ENCODE measurements at regions not wholly inside any gene's neighbourhood (a gene's known extent, or its start where the extent isn't known, plus 50 kb on each side); places are given as distances from the start of the nearest gene placed in this dataset.

DNA sequence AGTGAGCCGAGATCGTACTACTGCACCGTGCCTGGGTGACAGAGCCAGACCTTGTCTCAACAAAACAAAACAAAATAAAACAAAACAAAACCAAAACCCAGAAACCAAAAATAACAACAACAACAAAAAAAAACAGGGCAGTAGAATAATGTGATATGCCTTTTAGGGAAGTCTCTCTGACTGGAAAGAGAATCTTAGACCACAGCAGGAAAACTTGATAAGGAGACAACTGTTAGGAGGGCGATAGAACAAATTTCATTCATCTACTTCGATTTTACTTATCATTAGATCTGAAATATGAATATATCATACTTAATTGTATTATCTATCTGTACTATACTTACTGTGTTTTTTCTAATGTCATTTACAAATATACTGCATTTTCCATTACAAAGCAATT is 109.0 kb upstream of the CNTNAP5 start:
- no peak for DNase-seq
- Histone ChIP-seq H3K4me1 (no peaks in the 10 kb centered on the region), H3K27me3 (no peaks in the 10 kb centered on the region), H3K36me3 (no peaks in the 10 kb centered on the region), H3K9me3 (no peaks in the 10 kb centered on the region), H3K4me3 (ENCODE audit: low read depth, low read length) (no peak overlapping the region)
- TF ChIP-seq, protein P1, sequence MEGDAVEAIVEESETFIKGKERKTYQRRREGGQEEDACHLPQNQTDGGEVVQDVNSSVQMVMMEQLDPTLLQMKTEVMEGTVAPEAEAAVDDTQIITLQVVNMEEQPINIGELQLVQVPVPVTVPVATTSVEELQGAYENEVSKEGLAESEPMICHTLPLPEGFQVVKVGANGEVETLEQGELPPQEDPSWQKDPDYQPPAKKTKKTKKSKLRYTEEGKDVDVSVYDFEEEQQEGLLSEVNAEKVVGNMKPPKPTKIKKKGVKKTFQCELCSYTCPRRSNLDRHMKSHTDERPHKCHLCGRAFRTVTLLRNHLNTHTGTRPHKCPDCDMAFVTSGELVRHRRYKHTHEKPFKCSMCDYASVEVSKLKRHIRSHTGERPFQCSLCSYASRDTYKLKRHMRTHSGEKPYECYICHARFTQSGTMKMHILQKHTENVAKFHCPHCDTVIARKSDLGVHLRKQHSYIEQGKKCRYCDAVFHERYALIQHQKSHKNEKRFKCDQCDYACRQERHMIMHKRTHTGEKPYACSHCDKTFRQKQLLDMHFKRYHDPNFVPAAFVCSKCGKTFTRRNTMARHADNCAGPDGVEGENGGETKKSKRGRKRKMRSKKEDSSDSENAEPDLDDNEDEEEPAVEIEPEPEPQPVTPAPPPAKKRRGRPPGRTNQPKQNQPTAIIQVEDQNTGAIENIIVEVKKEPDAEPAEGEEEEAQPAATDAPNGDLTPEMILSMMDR (IDR thresholded peaks at IDR 0.05; ENCODE audit: low read depth, low read length) = no peak

GRCh38 chr2:123916531-123916930 is 108.6 kb upstream of the CNTNAP5 start:
- no peaks in the 10 kb centered on the region for H3K36me3 ChIP-seq
- H3K4me3 ChIP-seq (ENCODE audit: low read depth, low read length) = no peak overlapping the region
- DNase-seq = no peak
- H3K4me1 ChIP-seq = no peaks in the 10 kb centered on the region
- TF ChIP-seq, protein P1 (IDR thresholded peaks at IDR 0.05; ENCODE audit: low read depth, low read length) = no peak
- H3K9me3 ChIP-seq = no peaks in the 10 kb centered on the region
- no peaks in the 10 kb centered on the region for H3K27me3 ChIP-seq

GRCh38 chr2:123917241-123917640 is 107.8 kb upstream of the CNTNAP5 start:
- Histone ChIP-seq H3K36me3 (no peaks in the 10 kb centered on the region), H3K4me3 (ENCODE audit: low read depth, low read length) (no peak overlapping the region), H3K9me3 (no peaks in the 10 kb centered on the region), H3K27me3 (no peaks in the 10 kb centered on the region), H3K4me1 (no peaks in the 10 kb centered on the region)
- no peak for DNase-seq
- TF ChIP-seq, protein P1 (IDR thresholded peaks at IDR 0.05; ENCODE audit: low read depth, low read length) = no peak

DNA sequence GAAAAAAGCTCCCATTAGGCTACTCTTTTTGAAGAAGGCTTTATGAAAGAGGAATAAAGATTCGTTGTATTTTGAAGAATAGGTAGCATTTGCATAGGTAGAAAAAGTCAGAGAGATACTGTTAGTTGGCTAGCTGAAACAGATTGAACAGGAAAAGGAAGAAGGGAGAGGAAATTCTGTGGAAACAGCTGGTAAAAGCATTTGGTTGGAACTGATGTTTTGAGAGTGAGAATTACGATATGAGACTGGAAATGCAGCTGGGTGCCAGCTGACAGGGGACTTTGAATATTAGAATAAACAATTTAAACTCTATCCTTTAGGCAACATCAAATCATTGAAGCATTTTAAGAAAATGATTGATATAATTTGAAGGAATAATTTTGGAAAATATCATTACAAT is 96.7 kb upstream of the CNTNAP5 start:
- TF ChIP-seq, protein P1 (IDR thresholded peaks at IDR 0.05; ENCODE audit: low read depth, low read length) = no peak
- Histone ChIP-seq H3K27me3 (no peaks in the 10 kb centered on the region), H3K36me3 (no peaks in the 10 kb centered on the region), H3K9me3 (no peaks in the 10 kb centered on the region), H3K4me1 (no peaks in the 10 kb centered on the region), H3K4me3 (ENCODE audit: low read depth, low read length) (no peak overlapping the region)
- no peak for DNase-seq

- H3K4me3 ChIP-seq (ENCODE audit: low read depth, low read length) = no peak overlapping the region
- H3K27me3 ChIP-seq = no peaks in the 10 kb centered on the region
- no peaks in the 10 kb centered on the region for H3K36me3 ChIP-seq
- TF ChIP-seq, protein P1 (IDR thresholded peaks at IDR 0.05; ENCODE audit: low read depth, low read length) = 0 out of 2 replicates have a peak, but pooled peaks have one; percentile 18
- no peaks in the 10 kb centered on the region for H3K4me1 ChIP-seq
- no peaks in the 10 kb centered on the region for H3K9me3 ChIP-seq
- DNase-seq = peak; percentile 5
These were observed 89.7 kb upstream of the CNTNAP5 start for GRCh38 chr2:123935405-123935804.

GRCh38 chr2:123953846-123954245 is 71.2 kb upstream of the CNTNAP5 start:
- Histone ChIP-seq H3K36me3 (no peaks in the 10 kb centered on the region), H3K9me3 (no peaks in the 10 kb centered on the region), H3K27me3 (no peaks in the 10 kb centered on the region), H3K4me1 (no peaks in the 10 kb centered on the region), H3K4me3 (ENCODE audit: low read depth, low read length) (no peak overlapping the region)
- TF ChIP-seq, protein P1 (IDR thresholded peaks at IDR 0.05; ENCODE audit: low read depth, low read length) = no peak
- peak; percentile 12 for DNase-seq

Data from BE2C (cell line).